ENCODE measurements at regions not wholly inside any gene's neighbourhood (a gene's known extent, or its start where the extent isn't known, plus 50 kb on each side); places are given as distances from the start of the nearest gene placed in this dataset.

- Histone ChIP-seq H3K27ac (no peak overlapping the region), H3K27me3 (no peaks in the 10 kb centered on the region), H3K9me3 (no peaks in the 10 kb centered on the region), H3K36me3 (no peaks in the 10 kb centered on the region), H3K4me1 (no peaks in the 10 kb centered on the region), H3K4me3 (no peak overlapping the region)
- WGBS, 2 donors (ENCODE audit: low coverage in 1 of 2): 8 to 11% methylated on average over 1 of the region's 1 CpG
- no peak for ATAC-seq
- no peak for TF ChIP-seq POLR2AphosphoS5 (IDR thresholded peaks at IDR 0.05)
- TF ChIP-seq CTCF (IDR thresholded peaks at IDR 0.05): no peak
- TF ChIP-seq POLR2A (IDR thresholded peaks at IDR 0.05): no peak
- TF ChIP-seq EP300 (IDR thresholded peaks at IDR 0.05): no peak
Observed at GRCh38 chr3:151979906-151980305, 106.5 kb downstream of the SUCNR1 start.

GRCh38 chr3:151983538-151983937 is 110.1 kb downstream of the SUCNR1 start:
- no peak overlapping the region for H3K4me3 ChIP-seq
- H3K27ac ChIP-seq: no peak overlapping the region
- no peak for TF ChIP-seq POLR2AphosphoS5 (IDR thresholded peaks at IDR 0.05)
- H3K4me1 ChIP-seq: no peaks in the 10 kb centered on the region
- H3K27me3 ChIP-seq: no peaks in the 10 kb centered on the region
- H3K36me3 ChIP-seq: no peaks in the 10 kb centered on the region
- no peaks in the 10 kb centered on the region for H3K9me3 ChIP-seq
- ATAC-seq: no peak
- WGBS, 2 donors (ENCODE audit: low coverage in 1 of 2): 86 to 88% methylated on average over 6 to 7 of the region's 7 CpGs

DNA sequence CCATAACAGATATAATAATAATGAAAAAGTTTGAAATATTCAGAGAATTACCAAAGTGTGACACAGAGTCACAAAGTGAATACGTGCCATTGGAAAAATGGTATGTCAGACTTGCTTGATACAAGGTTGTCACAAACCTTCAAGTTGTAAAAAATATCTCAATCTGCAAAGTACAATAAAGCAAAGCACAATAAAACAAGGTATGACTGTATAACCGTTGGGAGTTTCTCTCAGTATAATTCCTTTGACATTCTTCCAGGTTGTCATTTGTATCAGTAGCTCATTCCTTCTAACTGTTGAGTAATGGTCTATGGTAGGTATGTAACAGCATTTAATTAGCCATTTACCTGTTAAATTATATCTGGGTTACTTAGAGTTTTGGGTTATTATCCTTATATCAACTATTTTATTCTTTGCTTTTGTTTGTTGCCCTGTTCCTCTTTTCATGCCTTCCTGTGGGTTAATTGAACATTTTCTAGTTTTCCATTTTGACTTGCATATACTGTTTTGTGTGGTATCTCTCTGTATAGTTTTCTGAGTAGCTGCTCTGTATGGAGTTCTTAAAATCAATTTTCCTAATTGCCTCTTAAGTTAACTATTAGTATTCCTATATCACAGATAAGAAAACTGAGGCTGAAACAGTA is 112.5 kb downstream of the SUCNR1 start:
- no peak for ATAC-seq
- 80 to 96% methylated on average over 2 of the region's 2 CpGs for WGBS, 2 donors (ENCODE audit: low coverage in 1 of 2)
- no peaks in the 10 kb centered on the region for H3K36me3 ChIP-seq
- H3K4me1 ChIP-seq: no peaks in the 10 kb centered on the region
- H3K4me3 ChIP-seq: no peak overlapping the region
- no peaks in the 10 kb centered on the region for H3K27me3 ChIP-seq
- no peak for TF ChIP-seq POLR2A (IDR thresholded peaks at IDR 0.05)
- no peak for TF ChIP-seq EP300 (IDR thresholded peaks at IDR 0.05)
- TF ChIP-seq POLR2AphosphoS5 (IDR thresholded peaks at IDR 0.05): no peak
- TF ChIP-seq CTCF (IDR thresholded peaks at IDR 0.05): no peak
- no peak overlapping the region for H3K27ac ChIP-seq
- no peaks in the 10 kb centered on the region for H3K9me3 ChIP-seq

DNA sequence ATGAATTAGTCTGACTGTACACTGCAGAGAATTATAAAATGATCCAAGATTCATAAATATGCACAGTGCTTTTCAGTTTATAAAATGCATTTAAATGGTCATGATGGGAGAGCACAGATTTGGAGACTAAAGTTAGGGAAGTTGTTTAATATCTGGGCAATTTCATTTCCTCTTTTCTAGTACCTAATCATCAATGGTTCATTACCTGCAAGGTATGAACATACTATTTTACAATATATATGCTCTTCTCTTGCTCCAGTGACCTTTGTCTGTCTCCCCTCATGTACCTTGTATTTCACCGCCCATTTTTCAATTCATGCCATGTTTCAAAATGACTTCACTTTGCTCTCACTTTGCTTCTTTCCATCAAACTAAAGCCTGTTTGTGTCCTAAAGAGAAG is 114.5 kb downstream of the SUCNR1 start:
- H3K9me3 ChIP-seq: no peaks in the 10 kb centered on the region
- H3K4me1 ChIP-seq: no peaks in the 10 kb centered on the region
- no peaks in the 10 kb centered on the region for H3K36me3 ChIP-seq
- H3K27ac ChIP-seq: no peak overlapping the region
- TF ChIP-seq CTCF (IDR thresholded peaks at IDR 0.05) (no peak), POLR2A (IDR thresholded peaks at IDR 0.05) (no peak), EP300 (IDR thresholded peaks at IDR 0.05) (no peak), POLR2AphosphoS5 (IDR thresholded peaks at IDR 0.05) (no peak)
- no peak overlapping the region for H3K4me3 ChIP-seq
- ATAC-seq: no peak
- WGBS, 2 donors (ENCODE audit: low coverage in 1 of 2): 100% methylated on average over 1 of the region's 1 CpG
- H3K27me3 ChIP-seq: no peaks in the 10 kb centered on the region

DNA sequence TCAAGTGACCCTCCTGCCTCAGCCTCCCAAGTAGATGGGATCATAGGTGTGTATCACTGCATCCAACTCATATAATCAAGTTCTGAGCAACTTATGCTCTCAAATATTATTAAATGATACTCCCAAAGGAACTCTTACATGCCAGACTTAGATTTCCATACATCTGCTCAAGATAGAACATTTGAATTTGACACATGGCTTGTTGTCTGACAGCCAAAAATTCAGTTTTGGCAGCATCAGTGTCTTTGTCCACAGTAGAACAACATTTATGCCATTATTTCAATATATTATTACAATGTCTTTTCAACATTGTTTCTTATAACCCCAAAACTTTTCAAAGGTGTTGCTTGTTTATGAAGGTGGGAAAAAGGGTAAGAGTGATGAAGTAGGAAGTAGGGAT is 116.2 kb downstream of the SUCNR1 start:
- no peaks in the 10 kb centered on the region for H3K9me3 ChIP-seq
- no peak for ATAC-seq
- H3K4me1 ChIP-seq: no peaks in the 10 kb centered on the region
- H3K27me3 ChIP-seq: no peaks in the 10 kb centered on the region
- no peaks in the 10 kb centered on the region for H3K36me3 ChIP-seq
- TF ChIP-seq EP300 (IDR thresholded peaks at IDR 0.05) (no peak), POLR2AphosphoS5 (IDR thresholded peaks at IDR 0.05) (no peak)
- no peak overlapping the region for H3K27ac ChIP-seq
- no peak overlapping the region for H3K4me3 ChIP-seq

GRCh38 chr3:151990696-151991376 is 117.4 kb downstream of the SUCNR1 start:
- H3K9me3 ChIP-seq: no peaks in the 10 kb centered on the region
- no peaks in the 10 kb centered on the region for H3K36me3 ChIP-seq
- TF ChIP-seq POLR2AphosphoS5 (IDR thresholded peaks at IDR 0.05) (no peak), POLR2A (IDR thresholded peaks at IDR 0.05) (no peak), EP300 (IDR thresholded peaks at IDR 0.05) (no peak)
- no peak for ATAC-seq
- H3K27me3 ChIP-seq: no peaks in the 10 kb centered on the region
- no peaks in the 10 kb centered on the region for H3K4me1 ChIP-seq
- no peak overlapping the region for H3K27ac ChIP-seq
- no peak overlapping the region for H3K4me3 ChIP-seq
- 50 to 61% methylated on average over 1 to 2 of the region's 2 CpGs for WGBS, 2 donors (ENCODE audit: low coverage in 1 of 2)

All from gastroesophageal sphincter (tissue), 4 donors.